ENCODE measurements at regions not wholly inside any gene's neighbourhood (a gene's known extent, or its start where the extent isn't known, plus 50 kb on each side); places are given as distances from the start of the nearest gene placed in this dataset.
"Not testable (repeated sequence)": the region's sequence is repeated elsewhere in the genome, so short reads cannot be mapped to it uniquely, and the experiment has no call there.

GRCh38 chr12:74595696-74596095 lies 58.1 kb downstream of the ATXN7L3B start:
- no peak overlapping the region for H3K4me3 ChIP-seq (ENCODE audit: low read length in 3 of 3)
- no peak for TF ChIP-seq CTCF (IDR thresholded peaks at IDR 0.05; ENCODE audit: borderline replicate concordance, extremely low read depth, insufficient read depth)
- no peaks in the 10 kb centered on the region for H3K4me1 ChIP-seq (ENCODE audit: control insufficient read depth in 2 of 3, insufficient read depth in 2 of 3, low read depth in 1 of 3, low read length in 3 of 3)
- H3K9ac ChIP-seq (ENCODE audit: low read length in 3 of 3) = no peak overlapping the region
- intact Hi-C loops (cut with DNase I) = no loop called here
- H3K27me3 ChIP-seq (ENCODE audit: control insufficient read depth, insufficient read depth, low read length) = no peaks in the 10 kb centered on the region
- FAIRE-seq (no peak), DNase-seq (no peak)
- H3K27ac ChIP-seq (ENCODE audit: low read depth in 2 of 2, low read length in 2 of 2) = no peak overlapping the region
- H3K9me3 ChIP-seq (ENCODE audit: control insufficient read depth in 2 of 3, insufficient read depth in 1 of 3, low read length in 3 of 3) = no peaks in the 10 kb centered on the region
- H3K36me3 ChIP-seq (ENCODE audit: control insufficient read depth in 2 of 3, insufficient read depth in 3 of 3, low read length in 3 of 3) = no peaks in the 10 kb centered on the region

- Histone ChIP-seq H3K27ac (ENCODE audit: low read depth in 2 of 2, low read length in 2 of 2) (no peak overlapping the region), H3K4me3 (ENCODE audit: low read length in 3 of 3) (no peak overlapping the region), H3K36me3 (ENCODE audit: control insufficient read depth in 2 of 3, insufficient read depth in 3 of 3, low read length in 3 of 3) (no peaks in the 10 kb centered on the region), H3K27me3 (ENCODE audit: control insufficient read depth, insufficient read depth, low read length) (no peaks in the 10 kb centered on the region), H3K9me3 (ENCODE audit: control insufficient read depth in 2 of 3, insufficient read depth in 1 of 3, low read length in 3 of 3) (no peaks in the 10 kb centered on the region), H3K4me1 (ENCODE audit: control insufficient read depth in 2 of 3, insufficient read depth in 2 of 3, low read depth in 1 of 3, low read length in 3 of 3) (no peaks in the 10 kb centered on the region), H3K9ac (ENCODE audit: low read length in 3 of 3) (no peak overlapping the region)
- TF ChIP-seq CTCF (IDR thresholded peaks at IDR 0.05; ENCODE audit: borderline replicate concordance, extremely low read depth, insufficient read depth) = no peak
- intact Hi-C loops (cut with DNase I) = no loop called here
- FAIRE-seq = no peak
- no peak for DNase-seq
Observed at GRCh38 chr12:74598819-74599218, 61.2 kb downstream of the ATXN7L3B start.

DNA sequence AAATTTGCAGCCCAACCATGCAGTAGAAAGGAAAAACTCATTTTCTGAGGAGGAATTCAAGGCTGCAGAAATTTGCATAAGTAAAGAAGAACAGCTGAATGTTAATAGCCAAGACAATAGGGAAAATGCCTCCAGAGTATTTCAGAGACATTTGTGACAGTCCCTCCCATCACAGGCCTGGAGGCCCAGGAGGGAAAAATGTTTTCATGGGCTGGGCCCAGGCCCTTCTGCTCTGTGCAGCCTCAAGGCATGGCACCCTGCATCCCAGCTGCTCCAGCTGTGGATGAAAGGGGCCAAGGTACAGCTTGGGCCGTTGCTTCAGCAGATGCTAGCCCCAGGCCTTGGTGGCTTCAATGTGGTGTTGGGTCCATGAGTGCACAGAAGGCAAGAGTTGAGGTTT lies 62.3 kb downstream of the ATXN7L3B start:
- no peak for TF ChIP-seq CTCF (IDR thresholded peaks at IDR 0.05; ENCODE audit: borderline replicate concordance, extremely low read depth, insufficient read depth)
- DNase-seq = no peak
- H3K9ac ChIP-seq (ENCODE audit: low read length in 3 of 3) = no peak overlapping the region

DNA sequence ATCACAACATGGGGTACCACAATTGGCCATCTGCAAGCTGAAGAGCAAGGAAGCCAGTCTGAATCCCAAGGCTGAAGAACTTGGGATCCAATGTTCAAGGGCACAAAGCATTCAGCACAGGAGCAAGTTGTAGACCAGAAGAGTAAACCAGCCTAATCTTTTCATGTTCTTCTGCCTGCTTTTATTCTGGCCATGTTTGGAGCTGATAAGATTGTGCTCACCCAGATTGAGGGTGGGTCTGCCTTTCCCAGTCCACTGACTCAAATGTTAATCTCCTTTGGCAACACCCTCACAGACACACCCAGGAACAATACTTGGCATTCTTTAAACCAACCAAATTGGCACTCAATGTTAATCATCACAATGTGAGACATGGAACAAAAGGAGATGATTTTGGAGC lies 63.2 kb downstream of the ATXN7L3B start:
- H3K27ac ChIP-seq (ENCODE audit: low read depth in 2 of 2, low read length in 2 of 2); H3K4me3 ChIP-seq (ENCODE audit: low read length in 3 of 3); H3K27me3 ChIP-seq (ENCODE audit: control insufficient read depth, insufficient read depth, low read length); DNase-seq; H3K4me1 ChIP-seq (ENCODE audit: control insufficient read depth in 2 of 3, insufficient read depth in 2 of 3, low read depth in 1 of 3, low read length in 3 of 3); FAIRE-seq; H3K9me3 ChIP-seq (ENCODE audit: control insufficient read depth in 2 of 3, insufficient read depth in 1 of 3, low read length in 3 of 3); H3K9ac ChIP-seq (ENCODE audit: low read length in 3 of 3); H3K36me3 ChIP-seq (ENCODE audit: control insufficient read depth in 2 of 3, insufficient read depth in 3 of 3, low read length in 3 of 3); intact Hi-C loops (cut with DNase I): not testable (repeated sequence)

More for the DNA sequence above, 62.3 kb downstream of the ATXN7L3B start:
- H3K27ac ChIP-seq (ENCODE audit: low read depth in 2 of 2, low read length in 2 of 2) = no peak overlapping the region
- intact Hi-C loops (cut with DNase I) = no loop called here
- H3K9me3 ChIP-seq (ENCODE audit: control insufficient read depth in 2 of 3, insufficient read depth in 1 of 3, low read length in 3 of 3) = no peaks in the 10 kb centered on the region
- H3K4me1 ChIP-seq (ENCODE audit: control insufficient read depth in 2 of 3, insufficient read depth in 2 of 3, low read depth in 1 of 3, low read length in 3 of 3) = no peaks in the 10 kb centered on the region
- no peak overlapping the region for H3K4me3 ChIP-seq (ENCODE audit: low read length in 3 of 3)
- H3K36me3 ChIP-seq (ENCODE audit: control insufficient read depth in 2 of 3, insufficient read depth in 3 of 3, low read length in 3 of 3) = no peaks in the 10 kb centered on the region
- no peak for FAIRE-seq
- no peaks in the 10 kb centered on the region for H3K27me3 ChIP-seq (ENCODE audit: control insufficient read depth, insufficient read depth, low read length)
